Fibroblast of skin of right quadriceps (primary cell): ENCODE measurements at regions not wholly inside any gene's neighbourhood (a gene's known extent, or its start where the extent isn't known, plus 50 kb on each side); places are given as distances from the start of the nearest gene placed in this dataset.
A peak's percentile ranks its signal among the peaks of the same experiment; 100 is the strongest.
"Not testable (repeated sequence)": the region's sequence is repeated elsewhere in the genome, so short reads cannot be mapped to it uniquely, and the experiment has no call there.

Source experiments
- DNase-seq: peaks from one replicate; pipeline ENCODE4 v3.0.0-alpha.2; 2013

GRCh38 chr2:49661809-49662208, 507.5 kb upstream of the FSHR start:
- DNase-seq = no peak

GRCh38 chr2:49656853-49657252, 502.5 kb upstream of the FSHR start:
- no peak for DNase-seq

- DNase-seq = no peak
These were observed 488.8 kb upstream of the FSHR start for GRCh38 chr2:49643149-49643548.

GRCh38 chr2:49640630-49641029, 486.3 kb upstream of the FSHR start:
- no peak for DNase-seq

GRCh38 chr2:49621016-49621415, 466.7 kb upstream of the FSHR start:
- DNase-seq = no peak

GRCh38 chr2:49619804-49620203, 465.5 kb upstream of the FSHR start:
- DNase-seq = peak; percentile 3

- no peak for DNase-seq
These were observed 464.2 kb upstream of the FSHR start for GRCh38 chr2:49618491-49618890.

- peak; percentile 18 for DNase-seq
These were observed 462.5 kb upstream of the FSHR start for GRCh38 chr2:49616800-49617199.

GRCh38 chr2:49611796-49612195, 457.5 kb upstream of the FSHR start:
- not testable (repeated sequence) for DNase-seq

- no peak for DNase-seq
These were observed 446.2 kb upstream of the FSHR start for GRCh38 chr2:49600524-49600923.

- no peak for DNase-seq
These were observed 443.9 kb upstream of the FSHR start for GRCh38 chr2:49598231-49598630.

GRCh38 chr2:49585921-49586320, 431.6 kb upstream of the FSHR start:
- no peak for DNase-seq

- peak; percentile 87 for DNase-seq
These were observed 428.6 kb upstream of the FSHR start for GRCh38 chr2:49582946-49583345.

GRCh38 chr2:49577041-49577440, 422.7 kb upstream of the FSHR start:
- no peak for DNase-seq

- peak; percentile 61 for DNase-seq
These were observed 414.9 kb upstream of the FSHR start for GRCh38 chr2:49569176-49569575.

- DNase-seq = no peak
These were observed 413.7 kb upstream of the FSHR start for GRCh38 chr2:49567811-49568600.

GRCh38 chr2:49567021-49567420, 412.7 kb upstream of the FSHR start:
- DNase-seq = no peak

GRCh38 chr2:49553658-49554057, 399.3 kb upstream of the FSHR start:
- DNase-seq = no peak

- no peak for DNase-seq
These were observed 378.4 kb upstream of the FSHR start for GRCh38 chr2:49532702-49533101.

- DNase-seq = no peak
These were observed 361.9 kb upstream of the FSHR start for GRCh38 chr2:49515996-49516782.

- no peak for DNase-seq
These were observed 359.9 kb upstream of the FSHR start for GRCh38 chr2:49514201-49514600.

GRCh38 chr2:49490710-49491109, 336.4 kb upstream of the FSHR start:
- DNase-seq = peak; percentile 8

- no peak for DNase-seq
These were observed 332.8 kb upstream of the FSHR start for GRCh38 chr2:49487139-49487538.

- no peak for DNase-seq
These were observed 326.2 kb upstream of the FSHR start for GRCh38 chr2:49480520-49480919.
